ENCODE measurements at regions not wholly inside any gene's neighbourhood (a gene's known extent, or its start where the extent isn't known, plus 50 kb on each side); places are given as distances from the start of the nearest gene placed in this dataset.
"Not testable (repeated sequence)": the region's sequence is repeated elsewhere in the genome, so short reads cannot be mapped to it uniquely, and the experiment has no call there.

DNA sequence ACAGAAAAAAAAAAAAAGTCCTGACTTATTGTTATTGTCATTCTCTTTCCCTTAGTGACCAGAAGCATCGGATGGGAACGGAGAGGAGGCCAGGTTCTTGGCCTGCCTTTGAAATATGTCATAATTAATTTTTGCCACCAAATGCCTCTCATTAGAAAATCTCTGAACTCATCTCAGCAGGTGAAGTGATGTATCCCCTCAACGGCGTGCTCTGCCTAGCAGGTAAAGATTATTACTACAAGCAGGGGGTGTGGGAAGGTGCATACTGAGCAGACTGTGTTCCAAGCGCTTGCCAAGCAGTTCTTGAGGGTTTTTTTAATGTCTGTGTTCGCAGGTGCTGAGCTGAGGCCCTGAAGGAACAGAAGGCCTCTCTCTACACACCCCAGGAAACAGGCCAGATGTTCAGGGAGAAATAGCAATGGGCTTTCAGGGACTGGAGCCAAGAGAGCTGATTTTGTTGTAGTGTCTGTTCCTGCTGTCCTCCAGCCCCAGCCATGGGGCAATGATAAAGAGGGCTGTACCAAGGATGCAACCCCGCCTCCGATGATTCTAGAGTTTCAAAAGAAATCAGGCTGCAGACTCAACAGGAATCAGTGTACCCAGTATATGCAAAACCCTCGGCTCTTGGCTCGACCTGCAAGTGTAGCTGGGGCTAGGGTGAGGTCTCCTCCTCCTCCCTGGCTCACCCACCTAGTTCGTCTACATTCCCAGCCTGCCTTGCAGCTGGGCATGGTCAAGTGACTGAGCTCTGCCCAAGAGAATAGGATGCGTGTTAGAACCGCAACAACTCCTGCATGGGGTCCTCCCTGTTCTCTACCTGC is 181.4 kb upstream of the LRRC61 start:
- TF ChIP-seq, protein P1, sequence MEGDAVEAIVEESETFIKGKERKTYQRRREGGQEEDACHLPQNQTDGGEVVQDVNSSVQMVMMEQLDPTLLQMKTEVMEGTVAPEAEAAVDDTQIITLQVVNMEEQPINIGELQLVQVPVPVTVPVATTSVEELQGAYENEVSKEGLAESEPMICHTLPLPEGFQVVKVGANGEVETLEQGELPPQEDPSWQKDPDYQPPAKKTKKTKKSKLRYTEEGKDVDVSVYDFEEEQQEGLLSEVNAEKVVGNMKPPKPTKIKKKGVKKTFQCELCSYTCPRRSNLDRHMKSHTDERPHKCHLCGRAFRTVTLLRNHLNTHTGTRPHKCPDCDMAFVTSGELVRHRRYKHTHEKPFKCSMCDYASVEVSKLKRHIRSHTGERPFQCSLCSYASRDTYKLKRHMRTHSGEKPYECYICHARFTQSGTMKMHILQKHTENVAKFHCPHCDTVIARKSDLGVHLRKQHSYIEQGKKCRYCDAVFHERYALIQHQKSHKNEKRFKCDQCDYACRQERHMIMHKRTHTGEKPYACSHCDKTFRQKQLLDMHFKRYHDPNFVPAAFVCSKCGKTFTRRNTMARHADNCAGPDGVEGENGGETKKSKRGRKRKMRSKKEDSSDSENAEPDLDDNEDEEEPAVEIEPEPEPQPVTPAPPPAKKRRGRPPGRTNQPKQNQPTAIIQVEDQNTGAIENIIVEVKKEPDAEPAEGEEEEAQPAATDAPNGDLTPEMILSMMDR (IDR thresholded peaks at IDR 0.05), result not testable (repeated sequence)
- TF ChIP-seq EP300 (IDR thresholded peaks at IDR 0.05), result not testable (repeated sequence)

All from esophagus muscularis mucosa (tissue), 3 donors.